ENCODE measurements at regions not wholly inside any gene's neighbourhood (a gene's known extent, or its start where the extent isn't known, plus 50 kb on each side); places are given as distances from the start of the nearest gene placed in this dataset.
A peak's percentile ranks its signal among the peaks of the same experiment; 100 is the strongest.

DNA sequence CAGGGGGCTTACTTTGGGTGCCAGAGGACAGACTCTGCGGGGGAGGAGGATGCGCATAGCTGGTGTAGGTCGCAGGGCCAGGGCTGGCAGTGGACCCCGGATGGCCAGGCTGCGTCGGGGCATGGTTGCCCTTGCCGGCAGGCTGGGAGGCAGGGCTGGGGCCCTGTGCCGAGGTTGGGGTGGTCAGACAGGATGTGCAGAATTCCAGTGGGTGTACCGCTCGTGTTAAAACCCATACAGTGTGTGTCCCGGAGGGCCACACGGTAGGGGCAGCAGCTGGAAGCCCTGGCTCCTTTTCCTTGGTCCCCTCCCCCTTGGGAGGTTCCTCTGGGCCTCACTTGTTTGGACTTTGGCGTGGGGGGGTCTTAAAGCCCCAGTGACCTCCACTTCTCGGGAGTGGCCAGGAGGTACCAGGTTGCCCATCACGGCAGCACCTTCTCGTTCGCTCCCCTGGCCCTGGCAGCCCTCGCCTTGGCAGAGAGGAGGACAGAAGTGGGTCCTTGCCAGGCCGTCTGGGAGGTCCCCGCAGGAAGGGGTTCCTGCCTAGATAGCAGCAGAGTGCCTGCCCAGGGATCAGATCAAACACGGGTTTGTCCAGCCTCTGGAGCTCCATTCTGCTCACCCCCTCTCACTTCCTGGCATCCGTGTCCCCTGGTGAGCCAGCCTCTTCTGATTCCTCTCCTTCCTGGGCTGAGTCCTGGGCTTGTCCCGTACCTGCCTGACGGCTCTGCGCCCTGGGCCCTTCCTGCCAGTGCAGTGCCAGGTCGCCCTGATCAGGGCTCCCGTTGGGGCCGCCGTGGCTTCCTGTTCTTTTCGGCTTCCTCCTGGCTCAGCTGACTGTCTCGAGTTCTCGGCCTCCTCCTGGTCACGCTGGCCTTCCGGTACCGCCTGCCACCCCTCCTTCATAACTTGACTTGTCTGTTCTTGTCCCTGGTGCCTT is 56.7 kb upstream of the HGFAC start:
- peak; percentile 84 for DNase-seq

DNA sequence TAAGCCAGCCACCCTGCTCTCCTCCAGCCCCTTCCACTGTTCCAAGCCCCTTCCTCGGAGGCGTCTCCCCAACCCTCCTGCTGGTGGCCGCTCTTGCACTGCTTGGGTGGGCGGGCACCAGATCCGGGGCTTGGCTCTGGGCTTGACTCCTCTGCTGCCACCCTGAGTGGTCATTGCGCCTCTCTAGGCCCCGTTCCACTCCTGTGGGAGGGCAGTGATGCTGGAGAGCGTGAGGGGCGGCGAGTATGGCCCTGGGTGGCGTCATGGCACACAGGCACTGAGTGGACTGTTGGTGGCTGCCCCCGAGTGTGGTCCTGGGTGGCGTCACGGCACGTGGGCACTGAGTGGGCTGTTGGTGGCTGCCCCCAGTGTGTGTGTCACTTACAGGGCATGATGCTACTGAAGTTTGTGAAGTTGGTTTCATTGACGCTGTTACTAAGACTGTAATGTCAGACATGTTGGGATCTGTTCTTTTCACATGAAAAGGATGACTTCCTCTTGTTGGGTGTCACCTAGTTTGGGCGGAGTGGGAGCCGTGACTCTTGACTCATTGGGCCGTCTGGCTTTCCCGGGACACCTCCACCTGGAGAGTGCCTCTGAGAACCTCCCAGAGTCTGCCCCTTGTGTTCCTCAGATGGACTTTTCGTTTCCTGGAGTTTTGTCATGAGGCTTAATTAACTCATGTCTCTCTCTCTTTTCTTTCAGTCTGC is 55.9 kb upstream of the HGFAC start:
- DNase-seq = peak; percentile 53

DNA sequence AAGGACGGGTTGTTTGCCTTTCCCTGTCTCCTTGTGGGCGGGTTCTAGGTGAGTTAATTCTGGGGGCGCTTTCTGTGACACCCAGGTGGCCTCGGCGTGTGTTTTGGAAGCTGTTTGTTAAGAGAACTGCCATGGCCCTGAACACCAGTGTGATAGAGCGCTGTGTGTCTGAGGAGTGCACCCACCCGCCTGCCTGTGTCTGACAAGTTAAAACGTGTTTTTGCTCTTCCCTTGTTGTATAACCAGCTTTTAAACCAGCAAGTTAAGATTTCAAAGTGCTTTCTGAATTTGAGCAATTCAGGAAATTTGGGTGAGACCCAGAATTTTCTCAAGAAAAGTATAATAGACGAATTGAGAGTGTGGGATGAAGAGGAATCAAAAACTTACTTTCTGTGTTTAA is 55.2 kb upstream of the HGFAC start:
- DNase-seq = peak; percentile 48

DNA sequence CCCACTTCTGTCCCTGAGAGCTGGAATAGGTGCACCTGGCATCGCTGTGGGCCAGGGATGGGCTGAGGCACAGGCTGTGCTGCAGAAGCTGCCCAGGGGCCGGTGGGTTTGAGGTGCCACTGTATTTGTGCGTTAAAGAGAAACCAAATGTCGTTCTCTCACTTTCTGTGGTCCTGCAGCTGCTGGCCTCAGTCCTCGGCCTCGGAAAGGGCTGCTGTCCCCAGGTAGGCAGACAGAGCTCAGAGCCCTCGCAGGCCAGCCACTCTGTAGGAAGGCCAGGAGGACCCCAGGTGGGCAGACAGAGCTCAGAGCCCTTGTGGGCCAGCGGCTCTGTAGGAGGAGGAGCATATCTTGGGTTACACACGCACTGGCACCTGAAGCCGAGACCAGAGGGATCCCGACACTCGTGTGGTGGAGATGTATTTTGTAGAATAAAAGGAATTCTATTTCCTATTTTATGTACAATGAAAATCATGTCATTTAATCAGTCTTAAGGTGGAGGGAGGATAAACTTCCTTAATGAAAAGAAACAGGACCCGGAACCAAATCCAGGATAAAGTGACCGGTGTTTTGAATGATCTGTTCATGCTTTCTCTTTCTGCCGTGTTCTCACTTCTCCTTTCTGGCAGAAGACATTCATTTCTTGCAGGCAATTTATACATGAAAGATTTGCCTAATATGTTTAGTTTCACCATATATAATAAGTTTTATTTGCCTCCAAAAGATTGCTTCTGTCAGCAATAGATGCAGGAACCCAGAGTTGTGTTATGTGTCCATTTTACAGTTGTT is 54.4 kb upstream of the HGFAC start:
- DNase-seq = peak; percentile 79

DNA sequence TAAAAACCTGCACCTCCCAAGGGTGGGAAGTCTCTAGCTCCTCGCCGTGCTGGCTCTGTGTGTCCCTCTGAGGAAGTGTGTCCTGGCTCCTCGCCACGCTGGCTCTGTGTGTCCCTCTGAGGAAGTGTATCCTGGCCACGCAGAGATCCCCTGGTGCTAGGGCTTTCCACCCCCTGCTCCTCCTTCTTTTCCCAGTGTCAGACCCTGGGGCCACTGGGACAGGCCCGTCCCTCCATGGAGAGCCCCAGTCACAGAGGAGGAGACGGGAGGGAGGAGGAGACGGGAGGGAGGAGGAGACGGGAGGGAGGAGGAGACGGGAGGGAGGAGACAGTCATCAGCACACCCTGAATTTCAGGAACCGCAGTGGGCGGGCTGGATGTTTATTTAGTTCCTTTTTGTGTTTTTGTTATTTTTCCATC is 53.8 kb upstream of the HGFAC start:
- peak; percentile 91 for DNase-seq

DNA sequence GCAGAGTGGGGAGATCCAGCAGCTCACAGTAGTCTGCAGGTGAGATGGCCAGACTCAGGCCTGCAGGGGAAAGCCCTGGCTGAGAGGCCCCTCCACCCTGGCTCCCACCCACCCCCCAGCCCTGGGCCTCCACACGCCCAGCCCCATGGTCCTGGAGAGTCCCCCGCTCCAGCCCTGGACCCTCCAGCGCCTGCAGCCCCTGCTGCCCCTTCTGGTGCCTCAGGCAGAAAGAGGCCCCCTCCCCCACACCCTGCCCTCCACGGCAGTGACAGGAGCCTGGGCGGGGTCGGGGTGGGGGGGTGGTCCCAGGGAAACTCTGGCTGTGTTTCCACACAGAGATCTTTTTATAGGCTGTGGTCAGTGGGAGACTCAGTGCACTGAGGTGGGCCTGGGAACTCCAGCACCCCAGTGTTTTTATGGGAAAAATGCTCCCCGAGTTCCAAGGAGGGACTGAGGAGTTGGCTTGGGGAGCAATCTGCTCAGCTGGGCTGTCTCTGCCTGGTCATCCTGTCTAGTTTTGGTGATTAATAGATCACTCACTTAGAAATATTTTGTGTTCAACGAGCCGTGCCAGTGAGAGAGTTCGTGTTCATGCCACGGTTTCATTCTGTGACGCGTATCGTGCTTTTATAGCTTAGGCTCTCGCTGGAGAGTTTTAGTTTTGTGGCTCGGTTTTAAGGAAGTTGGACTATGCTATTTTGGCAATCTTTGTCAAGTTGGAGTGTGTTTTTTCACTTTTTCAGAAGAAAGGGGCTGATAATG is 53.1 kb upstream of the HGFAC start:
- peak; percentile 92 for DNase-seq

DNA sequence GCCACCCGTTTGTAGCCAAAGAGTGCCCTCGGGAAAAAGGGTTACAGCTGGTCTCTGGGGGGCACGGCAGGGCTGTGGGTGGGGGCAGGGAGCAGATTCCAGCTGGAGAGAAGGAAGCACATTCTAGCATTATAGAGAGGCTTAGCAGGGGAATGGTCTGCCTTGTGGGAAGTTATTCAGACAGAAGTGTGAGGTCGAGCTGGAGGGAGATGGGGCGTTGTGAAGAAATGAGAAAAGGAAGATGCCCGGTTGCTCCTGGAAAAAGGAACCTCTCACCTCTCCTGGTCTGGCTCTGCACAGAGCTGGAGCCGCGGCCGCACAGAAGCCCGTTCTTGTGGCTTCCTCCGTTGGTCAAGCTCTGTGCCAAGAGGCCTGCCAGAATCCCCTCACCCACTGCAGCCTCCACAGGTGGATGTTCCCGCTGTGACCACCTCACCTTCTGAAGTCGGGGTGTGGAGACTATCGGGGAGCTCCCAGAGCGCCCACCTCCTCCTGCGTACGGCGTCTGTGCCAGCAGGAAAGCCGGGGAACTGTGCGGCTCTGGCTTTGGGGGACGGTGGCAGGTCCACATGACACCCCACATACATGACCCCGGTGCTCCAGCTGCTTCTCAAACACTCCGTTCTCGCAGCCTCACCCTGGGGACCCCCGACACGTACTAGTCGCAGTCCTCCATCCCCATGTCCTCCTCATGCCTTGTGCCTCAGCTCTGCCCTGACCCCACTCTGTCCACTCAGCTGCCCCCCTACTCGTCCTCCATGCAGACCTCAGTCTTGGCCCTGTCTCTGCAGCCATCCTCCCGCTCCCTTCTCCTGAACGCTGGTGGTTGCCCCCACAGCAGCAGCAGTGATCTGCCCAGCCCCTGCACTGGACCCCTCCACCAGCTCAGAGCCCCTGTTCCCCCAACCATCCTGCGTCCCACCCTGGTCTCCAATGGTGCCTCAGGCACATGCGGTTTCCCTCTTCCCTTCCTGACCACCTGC is 52.2 kb upstream of the HGFAC start:
- peak; percentile 33 for DNase-seq

DNA sequence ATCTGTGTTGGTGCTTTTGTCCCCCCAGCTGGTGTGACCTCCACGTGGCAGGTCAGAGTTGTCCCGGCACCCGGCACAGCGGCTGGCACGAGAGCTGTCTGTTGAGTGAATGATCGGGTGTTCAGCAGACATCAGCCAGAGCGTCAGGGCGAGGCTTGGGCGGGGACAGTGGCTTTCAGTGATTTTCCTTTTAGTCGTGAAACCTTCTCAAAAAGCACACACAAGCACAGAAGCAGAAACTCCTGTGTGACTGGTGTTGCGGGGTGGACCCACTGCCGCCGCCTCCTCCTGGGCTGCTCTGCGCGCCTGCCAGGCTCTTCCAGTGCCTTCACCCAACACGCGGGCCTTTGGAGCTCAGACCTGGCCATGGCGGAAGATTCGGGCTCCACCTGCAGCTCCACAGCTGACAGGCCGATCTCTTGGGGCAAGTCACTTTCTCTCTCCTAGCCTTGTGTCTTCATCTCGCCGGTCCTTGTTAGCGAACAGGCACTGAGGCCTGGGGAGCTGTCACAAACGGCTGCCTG is 51.4 kb upstream of the HGFAC start:
- no peak for DNase-seq

DNA sequence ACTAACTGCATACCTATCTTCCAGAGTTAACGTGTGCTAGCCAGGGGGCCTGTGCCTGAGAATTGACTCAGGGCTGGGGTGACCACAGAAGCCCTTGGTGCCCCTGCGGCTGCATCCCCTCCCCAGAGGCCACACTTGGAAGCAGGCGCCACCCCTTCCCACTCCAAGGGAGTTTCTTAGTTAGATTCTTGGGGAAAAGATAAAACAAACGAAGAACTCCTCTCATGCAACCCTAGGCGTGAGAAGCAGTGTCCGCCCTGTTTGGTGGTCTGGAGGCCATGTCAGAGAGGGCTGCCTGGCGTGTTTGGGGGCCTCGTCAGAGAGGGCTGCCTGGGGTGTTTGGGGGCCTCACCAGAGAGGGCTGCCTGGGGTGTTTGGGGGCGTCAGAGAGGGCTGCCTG is 50.3 kb upstream of the HGFAC start:
- no peak for DNase-seq

All from suppressor macrophage treated with lipopolysaccharide for 4 hours (primary cell).